GM12878 (cell line): ENCODE measurements at regions not wholly inside any gene's neighbourhood (a gene's known extent, or its start where the extent isn't known, plus 50 kb on each side); places are given as distances from the start of the nearest gene placed in this dataset.

Experiments
- ATAC-seq: fragments of 200-7000 bp; cut with Tn5 transposase; 3 replicates; pipeline ENCODE4 v1.9.1; 2020; ENCODE audit warnings: mild to moderate bottlenecking, moderate library complexity
- BruUV-seq: library from RNA; stranded (reverse); fragments of 400-500 nt; replicated peaks from 2 replicates; lab custom pipeline; 2021; lab: Mats Ljungman, UMichigan
- CTCF ChIA-PET: fragments of 300-600 bp; sonication (Branson Sonifier 250); formaldehyde crosslinking; extraction: SDS; loops from one replicate; lab custom pipeline; 2021; ENCODE audit warnings: inconsistent platforms; lab: Yijun Ruan, JAX
- POLR2A ChIA-PET: fragments of 350-600 bp; formaldehyde crosslinking; extraction: SDS; loops from one replicate; lab custom pipeline; 2021; ENCODE audit warnings: inconsistent platforms; lab: Charles Lee
- RAD21 ChIA-PET: fragments of 300-600 bp; sonication (Branson Sonifier 250); formaldehyde crosslinking; loops from one replicate; lab custom pipeline; 2023; ENCODE audit warnings: antibody characterized with exemption; ENCODE audit not compliant: unreplicated experiment; lab: Charles Lee
- SMC1A ChIA-PET: fragments of 300-600 bp; sonication (Branson Sonifier 250); formaldehyde crosslinking; loops from one replicate; lab custom pipeline; 2023; ENCODE audit not compliant: unreplicated experiment, uncharacterized antibody; lab: Charles Lee
- DNase-seq: peaks from one replicate; pipeline ENCODE4 v3.0.0-alpha.2; 2011; ENCODE audit warnings: low read depth, low spot score
- FAIRE-seq: peaks from 3 replicates; lab custom pipeline; 2011; peaks lifted over from hg19 to GRCh38; lab: Jason Lieb, UNC
- H2AFZ ChIP-seq: 2 replicates; pipeline ENCODE4 v1.6.0; 2011; ENCODE audit warnings: low read depth, low read length, control low read depth; ENCODE audit not compliant: control insufficient read depth
- H3K27ac ChIP-seq: 2 replicates; pipeline ENCODE4 v1.5.1; 2011; ENCODE audit warnings: control low read depth; ENCODE audit not compliant: control insufficient read depth, insufficient read depth
- H3K27me3 ChIP-seq, 2 experiments: replicated peaks in 1 of 2; 2 replicates each; pipeline versions ENCODE4 v1.6.0 to v1.6.1; 2011; ENCODE audit warnings: low read length in 1 of 2; ENCODE audit not compliant: control insufficient read depth in 2 of 2, insufficient read depth in 2 of 2
- H3K36me3 ChIP-seq, 2 experiments: 2 replicates each; pipeline ENCODE4 v1.5.1; 2011; ENCODE audit warnings: low read length in 1 of 2; ENCODE audit not compliant: control insufficient read depth in 2 of 2, insufficient read depth in 2 of 2
- H3K4me1 ChIP-seq: 2 replicates; pipeline ENCODE4 v1.6.1; 2011; ENCODE audit warnings: mild to moderate bottlenecking, low read length, moderate library complexity, mixed read lengths; ENCODE audit not compliant: control insufficient read depth, insufficient read depth
- H3K4me2 ChIP-seq: 2 replicates; pipeline ENCODE4 v1.6.0; 2011; ENCODE audit warnings: control low read depth; ENCODE audit not compliant: control insufficient read depth, insufficient read depth
- H3K4me3 ChIP-seq: fragments of 200-600 bp; sonication (generic); 2 replicates; pipeline ENCODE4 v1.5.1; 2016
- H3K79me2 ChIP-seq: 2 replicates; pipeline ENCODE4 v1.6.0; 2011; ENCODE audit warnings: low read length; ENCODE audit not compliant: control insufficient read depth, insufficient read depth
- H3K9ac ChIP-seq: 2 replicates; pipeline ENCODE4 v1.8.0; 2011; ENCODE audit warnings: low read length, control low read depth, mixed read lengths; ENCODE audit not compliant: control insufficient read depth, insufficient read depth
- H3K9me3 ChIP-seq: replicated peaks from 3 replicates; pipeline ENCODE4 v1.5.1; 2011; ENCODE audit warnings: mild to moderate bottlenecking, low read length; ENCODE audit not compliant: control insufficient read depth, insufficient read depth
- H4K20me1 ChIP-seq: 2 replicates; pipeline ENCODE4 v1.6.0; 2011; ENCODE audit not compliant: control insufficient read depth, insufficient read depth
- BMI1 ChIP-seq: fragments of 450-650 bp; IDR thresholded peaks from 2 replicates; pipeline ENCODE4 v1.6.1; 2016; ENCODE audit warnings: mild to moderate bottlenecking, moderate library complexity, borderline replicate concordance
- CHD4 ChIP-seq: fragments of 200-600 bp; sonication (generic); IDR thresholded peaks from 2 replicates; pipeline ENCODE4 v1.6.1; 2016; ENCODE audit warnings: mild to moderate bottlenecking
- ETV6 ChIP-seq, 2 experiments: fragments of 450-650 bp in 1 of 2; IDR thresholded peaks in 1 of 2; conservative IDR thresholded peaks in 1 of 2; 2 replicates each; pipeline ENCODE4 v1.6.1; 2014; ENCODE audit warnings: antibody characterized with exemption in 1 of 2, borderline replicate concordance in 1 of 2, low read depth in 1 of 2, mild to moderate bottlenecking in 1 of 2, moderate library complexity in 1 of 2
- IKZF2 ChIP-seq, 2 experiments: fragments of 450-650 bp; IDR thresholded peaks; 2 replicates each; pipeline ENCODE4 v1.6.1; 2017; ENCODE audit warnings: mild to moderate bottlenecking in 2 of 2, moderate library complexity in 2 of 2
- MLLT1 ChIP-seq: fragments of 450-650 bp; IDR thresholded peaks from 2 replicates; pipeline ENCODE4 v1.6.1; 2016; ENCODE audit warnings: mild to moderate bottlenecking
- MTA3 ChIP-seq: IDR thresholded peaks from 2 replicates; pipeline ENCODE4 v1.6.1; 2012; ENCODE audit warnings: low read length, inconsistent platforms, borderline replicate concordance
- NR2C1 ChIP-seq: fragments of 450-650 bp; IDR thresholded peaks from 2 replicates; pipeline ENCODE4 v1.6.1; 2017; ENCODE audit warnings: antibody characterized with exemption, mild to moderate bottlenecking, moderate library complexity
- PAX5 ChIP-seq: IDR thresholded peaks from 2 replicates; pipeline ENCODE4 v1.6.1; 2011; ENCODE audit warnings: low read depth, low read length, borderline replicate concordance
- PKNOX1 ChIP-seq: fragments of 450-650 bp; IDR thresholded peaks from 2 replicates; pipeline ENCODE4 v1.6.1; 2016; ENCODE audit warnings: mild to moderate bottlenecking
- PML ChIP-seq: IDR thresholded peaks from 2 replicates; pipeline ENCODE4 v1.6.1; 2012; ENCODE audit warnings: low read length, inconsistent platforms
- SUZ12 ChIP-seq: fragments of 200-600 bp; sonication (generic); IDR thresholded peaks from one replicate; pipeline ENCODE4 v1.6.1; 2018; ENCODE audit warnings: antibody characterized with exemption, mild to moderate bottlenecking; ENCODE audit not compliant: unreplicated experiment
- TCF12 ChIP-seq: IDR thresholded peaks from 2 replicates; pipeline ENCODE4 v1.6.1; 2011; ENCODE audit warnings: low read depth, mild to moderate bottlenecking, low read length
- ZNF217 ChIP-seq: fragments of 450-650 bp; IDR thresholded peaks from 2 replicates; pipeline ENCODE4 v1.6.1; 2017; ENCODE audit warnings: antibody characterized with exemption, mild to moderate bottlenecking
- ZNF687 ChIP-seq: fragments of 450-650 bp; IDR thresholded peaks from 2 replicates; pipeline ENCODE4 v1.6.1; 2017; ENCODE audit warnings: mild to moderate bottlenecking, moderate library complexity
- WGBS: methylation state at CpG from one replicate; pipeline ENCODE4 v1.1.6; 2016; ENCODE audit warnings: low lambda C conversion rate; ENCODE audit not compliant: insufficient replicate concordance, insufficient coverage; ENCODE audit errors: missing lambda C conversion rate; 5-methylcytosine and 5-hydroxymethylcytosine counted together
- in situ Hi-C: fragments of 300-500 bp; cut with MboI; formaldehyde crosslinking; loops from 9 replicates; pipeline ENCODE4 v1.14.3; 2018; ENCODE audit warnings: mixed read lengths
- intact Hi-C: fragments of 100-400 bp; cut with micrococcal nuclease; formaldehyde crosslinking; loops from one replicate; pipeline ENCODE4 v1.14.2; 2022; ENCODE audit not compliant: unreplicated experiment
- TF ChIP-seq, protein P1 (sequence below): IDR thresholded peaks from 2 replicates; pipeline ENCODE4 v1.6.1; 2012; ENCODE audit warnings: low read depth, low read length, improper control_type of control experiment
- TF ChIP-seq, protein P2 (sequence below): IDR thresholded peaks from 2 replicates; pipeline ENCODE4 v1.6.1; 2011; ENCODE audit warnings: borderline replicate concordance, low read depth, mild to moderate bottlenecking, moderate library complexity, low read length; ENCODE audit not compliant: insufficient read depth, poor library complexity, severe bottlenecking

DNA sequence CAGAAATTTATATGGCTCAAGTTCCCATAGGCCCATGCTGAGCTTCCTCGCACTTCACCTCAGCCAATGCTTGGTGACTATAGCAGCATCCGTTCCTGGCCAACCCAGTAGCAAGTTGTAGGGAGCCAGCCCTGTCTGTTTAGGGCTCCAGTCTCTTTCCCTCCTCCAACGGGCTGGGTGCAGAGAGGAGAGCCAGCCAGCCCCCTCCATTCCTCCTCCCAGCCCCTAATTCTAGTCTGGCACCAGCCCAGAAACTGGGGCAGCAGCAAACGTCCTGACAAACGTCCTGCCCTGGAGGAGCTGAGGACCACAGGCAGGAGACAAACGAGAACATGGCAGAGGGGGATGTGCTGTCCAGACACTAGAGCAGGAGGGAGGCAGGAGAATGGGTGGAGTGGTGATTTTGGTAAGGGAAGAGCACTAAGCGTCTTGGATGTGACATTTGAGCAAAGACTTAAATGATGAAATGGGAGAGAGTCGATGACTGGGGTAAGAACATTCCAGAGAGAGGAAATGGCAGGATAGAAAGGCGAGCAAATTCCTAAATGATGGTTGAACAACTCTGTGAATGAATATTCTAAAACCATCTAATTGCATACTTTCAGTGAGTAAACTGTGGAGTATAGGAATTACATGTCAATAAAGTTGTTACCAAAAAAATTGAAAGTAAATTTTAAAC is 222.5 kb upstream of the DAPK1 start:
- POLR2A ChIA-PET: no interaction called here
- CTCF ChIA-PET: no interaction called here
- H3K4me2 ChIP-seq: no peak overlapping the region
- no peak overlapping the region for H3K27ac ChIP-seq
- DNase-seq (no peak), ATAC-seq (no peak), FAIRE-seq (no peak)
- H3K79me2 ChIP-seq: no peaks in the 10 kb centered on the region
- no peak overlapping the region for H3K4me3 ChIP-seq
- no peaks in the 10 kb centered on the region for H4K20me1 ChIP-seq
- no peak overlapping the region for H3K9ac ChIP-seq
- H3K4me1 ChIP-seq: peaks cover 11% of the 10 kb centered on the region
- H2AFZ ChIP-seq: no peak overlapping the region
- in situ Hi-C loops: no loop called here
- no TSS peak for BruUV-seq
- SMC1A ChIA-PET: no interaction called here
- RAD21 ChIA-PET: no interaction called here
- no peaks in the 10 kb centered on the region; the same call in 2 of the 3 replicates for H3K9me3 ChIP-seq
- intact Hi-C loops: no loop called here
- H3K27me3 ChIP-seq: no peaks in the 10 kb centered on the region; a peak in 2 of 4 replicates
- 11% methylated on average over 9 of the region's 9 CpGs for WGBS
- no peaks in the 10 kb centered on the region for H3K36me3 ChIP-seq
- TF ChIP-seq SUZ12 (no peak), IKZF2 (IDR thresholded peaks at IDR 0.05) (no peak), PML (no peak), TCF12 (no peak), PAX5 (no peak), PKNOX1 (no peak), BMI1 (no peak), MLLT1 (no peak), ZNF687 (no peak), NR2C1 (no peak), ZNF217 (no peak), MTA3 (no peak), ETV6 (conservative IDR thresholded peaks at IDR 0.05 in 1 of 2, IDR thresholded peaks at IDR 0.05 in 1 of 2; ENCODE audit: borderline replicate concordance in 1 of 2, low read depth in 1 of 2) (no peak), CHD4 (no peak)
- TF ChIP-seq, protein P1, sequence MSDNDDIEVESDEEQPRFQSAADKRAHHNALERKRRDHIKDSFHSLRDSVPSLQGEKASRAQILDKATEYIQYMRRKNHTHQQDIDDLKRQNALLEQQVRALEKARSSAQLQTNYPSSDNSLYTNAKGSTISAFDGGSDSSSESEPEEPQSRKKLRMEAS: no peak
- TF ChIP-seq, protein P2, sequence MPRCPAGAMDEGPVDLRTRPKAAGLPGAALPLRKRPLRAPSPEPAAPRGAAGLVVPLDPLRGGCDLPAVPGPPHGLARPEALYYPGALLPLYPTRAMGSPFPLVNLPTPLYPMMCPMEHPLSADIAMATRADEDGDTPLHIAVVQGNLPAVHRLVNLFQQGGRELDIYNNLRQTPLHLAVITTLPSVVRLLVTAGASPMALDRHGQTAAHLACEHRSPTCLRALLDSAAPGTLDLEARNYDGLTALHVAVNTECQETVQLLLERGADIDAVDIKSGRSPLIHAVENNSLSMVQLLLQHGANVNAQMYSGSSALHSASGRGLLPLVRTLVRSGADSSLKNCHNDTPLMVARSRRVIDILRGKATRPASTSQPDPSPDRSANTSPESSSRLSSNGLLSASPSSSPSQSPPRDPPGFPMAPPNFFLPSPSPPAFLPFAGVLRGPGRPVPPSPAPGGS: no peak
